CD4-positive, alpha-beta T cell (primary cell): ENCODE measurements at regions not wholly inside any gene's neighbourhood (a gene's known extent, or its start where the extent isn't known, plus 50 kb on each side); places are given as distances from the start of the nearest gene placed in this dataset.

Experiments used
- ATAC-seq: fragments of 200-7000 bp; cut with Tn5 transposase; one replicate; pipeline ENCODE4 v1.10.0; 2022; ENCODE audit warnings: mild to moderate bottlenecking; ENCODE audit not compliant: poor library complexity
- CTCF ChIA-PET: fragments of 350-600 bp; sonication (Branson Sonifier 250); formaldehyde crosslinking; loops from one replicate; lab custom pipeline; 2021; ENCODE audit warnings: antibody characterized with exemption, inconsistent platforms; lab: Charles Lee
- POLR2A ChIA-PET: fragments of 350-600 bp; sonication (Branson Sonifier 250); formaldehyde crosslinking; loops from one replicate; lab custom pipeline; 2021; ENCODE audit warnings: antibody characterized with exemption, inconsistent platforms; lab: Charles Lee
- DNase-seq, 14 experiments: peaks; one replicate each; pipeline ENCODE4 v3.0.0-alpha.2; 2013 to 2020; ENCODE audit warnings: mixed read lengths in 2 of 14
- H3K27ac ChIP-seq, 2 donors: one replicate each; pipeline versions ENCODE4 v1.5.1 to v1.7.0; 2013; ENCODE audit warnings: low read length in 2 of 2, low read depth in 1 of 2, mild to moderate bottlenecking in 1 of 2
- H3K27me3 ChIP-seq, 2 experiments: 1 replicate in 1 of 2; 2 replicates in 1 of 2; pipeline versions ENCODE4 v1.6.1 to v1.7.0; 2013; ENCODE audit warnings: low read length in 2 of 2, control low read depth in 1 of 2, mild to moderate bottlenecking in 1 of 2, moderate library complexity in 1 of 2; ENCODE audit not compliant: insufficient read depth in 2 of 2, control insufficient read depth in 1 of 2
- H3K36me3 ChIP-seq: one replicate; pipeline ENCODE4 v1.6.1; 2013; ENCODE audit warnings: low read length, control low read depth; ENCODE audit not compliant: insufficient read depth
- H3K4me1 ChIP-seq: one replicate; pipeline ENCODE4 v1.6.1; 2013; ENCODE audit warnings: low read length, control low read depth; ENCODE audit not compliant: insufficient read depth
- H3K4me3 ChIP-seq: one replicate; pipeline ENCODE4 v1.5.1; 2013; ENCODE audit warnings: mild to moderate bottlenecking, low read length, moderate library complexity
- H3K9me3 ChIP-seq, 2 experiments: 1 replicate in 1 of 2; 2 replicates in 1 of 2; pipeline versions ENCODE4 v1.6.1 to v1.7.0; 2013; ENCODE audit warnings: low read length in 2 of 2, mild to moderate bottlenecking in 2 of 2, control low read depth in 1 of 2, moderate library complexity in 1 of 2; ENCODE audit not compliant: control insufficient read depth in 1 of 2, insufficient read depth in 1 of 2
- H3K27ac Mint-ChIP-seq: one replicate; pipeline ENCODE4 v1.8.0; 2020; ENCODE audit warnings: mixed read lengths
- H3K27me3 Mint-ChIP-seq: one replicate; pipeline ENCODE4 v1.8.0; 2021; ENCODE audit warnings: mixed read lengths
- H3K36me3 Mint-ChIP-seq: one replicate; pipeline ENCODE4 v1.8.0; 2021; ENCODE audit warnings: low read depth, mixed read lengths
- H3K4me1 Mint-ChIP-seq: one replicate; pipeline ENCODE4 v1.8.0; 2021; ENCODE audit warnings: low read depth, mixed read lengths
- H3K4me3 Mint-ChIP-seq: one replicate; pipeline ENCODE4 v1.8.0; 2020; ENCODE audit warnings: mild to moderate bottlenecking, mixed read lengths
- H3K9me3 Mint-ChIP-seq: one replicate; pipeline ENCODE4 v1.8.0; 2020; ENCODE audit warnings: mixed read lengths
- intact Hi-C, 2 experiments: fragments of 100-400 bp; cut with DNase I in 1 of 2; cut with micrococcal nuclease in 1 of 2; formaldehyde crosslinking; loops; one replicate each; pipeline versions ENCODE4 v1.15.1 to v1.9.0; 2023 to 2025; cut with DNase I, micrococcal nuclease
- TF ChIP-seq, protein P1 (sequence below): fragments of 200-600 bp; IDR thresholded peaks from one replicate; pipeline ENCODE4 v1.8.0; 2022; ENCODE audit warnings: antibody characterized with exemption, mild to moderate bottlenecking

DNA sequence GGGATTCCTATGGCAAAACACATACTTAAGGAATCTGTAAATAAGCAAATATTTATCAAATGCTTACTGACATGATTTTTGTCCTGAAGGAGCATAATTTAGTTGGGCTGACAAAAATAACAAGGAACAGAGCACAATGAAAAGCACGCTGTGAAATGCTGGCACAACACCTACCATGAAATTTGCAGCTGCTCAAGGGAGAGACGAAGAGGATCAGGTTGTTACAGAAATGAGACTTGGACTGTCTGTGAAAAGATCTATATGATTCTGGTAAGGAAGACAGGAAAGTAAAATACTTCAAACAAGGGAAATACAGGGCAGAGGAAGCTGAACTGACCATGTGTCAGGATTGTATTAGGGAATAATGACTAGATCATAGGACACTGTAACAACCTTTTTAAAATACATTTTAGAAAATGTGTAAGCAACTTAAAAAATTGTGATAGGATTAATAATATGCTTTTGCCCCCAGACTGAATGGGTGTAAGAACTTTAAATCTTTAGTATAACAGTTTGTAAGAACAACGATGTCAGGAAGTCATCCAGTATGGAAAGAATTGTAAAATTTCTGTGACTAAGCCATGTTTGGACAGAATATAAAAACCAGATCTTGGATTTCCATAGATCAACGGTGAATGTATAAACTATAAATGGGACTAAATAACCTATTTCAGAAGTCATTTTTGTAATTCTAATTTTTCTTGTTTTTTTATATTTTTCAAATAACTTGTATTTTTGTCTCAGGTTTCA is 1556.0 kb downstream of the EFNB2 start:
- Histone ChIP-seq H3K4me3 (no peak overlapping the region), H3K36me3 (no peaks in the 10 kb centered on the region), H3K4me1 (no peaks in the 10 kb centered on the region), H3K27me3 (no peaks in the 10 kb centered on the region), H3K27ac (no peak overlapping the region), H3K9me3 (no peaks in the 10 kb centered on the region)
- no peak overlapping the region for H3K4me3 Mint-ChIP-seq
- TF ChIP-seq, protein P1, sequence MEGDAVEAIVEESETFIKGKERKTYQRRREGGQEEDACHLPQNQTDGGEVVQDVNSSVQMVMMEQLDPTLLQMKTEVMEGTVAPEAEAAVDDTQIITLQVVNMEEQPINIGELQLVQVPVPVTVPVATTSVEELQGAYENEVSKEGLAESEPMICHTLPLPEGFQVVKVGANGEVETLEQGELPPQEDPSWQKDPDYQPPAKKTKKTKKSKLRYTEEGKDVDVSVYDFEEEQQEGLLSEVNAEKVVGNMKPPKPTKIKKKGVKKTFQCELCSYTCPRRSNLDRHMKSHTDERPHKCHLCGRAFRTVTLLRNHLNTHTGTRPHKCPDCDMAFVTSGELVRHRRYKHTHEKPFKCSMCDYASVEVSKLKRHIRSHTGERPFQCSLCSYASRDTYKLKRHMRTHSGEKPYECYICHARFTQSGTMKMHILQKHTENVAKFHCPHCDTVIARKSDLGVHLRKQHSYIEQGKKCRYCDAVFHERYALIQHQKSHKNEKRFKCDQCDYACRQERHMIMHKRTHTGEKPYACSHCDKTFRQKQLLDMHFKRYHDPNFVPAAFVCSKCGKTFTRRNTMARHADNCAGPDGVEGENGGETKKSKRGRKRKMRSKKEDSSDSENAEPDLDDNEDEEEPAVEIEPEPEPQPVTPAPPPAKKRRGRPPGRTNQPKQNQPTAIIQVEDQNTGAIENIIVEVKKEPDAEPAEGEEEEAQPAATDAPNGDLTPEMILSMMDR = no peak
- DNase-seq (no peak), ATAC-seq (no peak)
- POLR2A ChIA-PET = no interaction called here
- H3K27ac Mint-ChIP-seq = no peak overlapping the region
- no peaks in the 10 kb centered on the region for H3K27me3 Mint-ChIP-seq
- H3K9me3 Mint-ChIP-seq = no peaks in the 10 kb centered on the region
- intact Hi-C loops = no loop called here
- CTCF ChIA-PET = no interaction called here
- no peaks in the 10 kb centered on the region for H3K36me3 Mint-ChIP-seq
- H3K4me1 Mint-ChIP-seq = peaks cover 43% of the 10 kb centered on the region

DNA sequence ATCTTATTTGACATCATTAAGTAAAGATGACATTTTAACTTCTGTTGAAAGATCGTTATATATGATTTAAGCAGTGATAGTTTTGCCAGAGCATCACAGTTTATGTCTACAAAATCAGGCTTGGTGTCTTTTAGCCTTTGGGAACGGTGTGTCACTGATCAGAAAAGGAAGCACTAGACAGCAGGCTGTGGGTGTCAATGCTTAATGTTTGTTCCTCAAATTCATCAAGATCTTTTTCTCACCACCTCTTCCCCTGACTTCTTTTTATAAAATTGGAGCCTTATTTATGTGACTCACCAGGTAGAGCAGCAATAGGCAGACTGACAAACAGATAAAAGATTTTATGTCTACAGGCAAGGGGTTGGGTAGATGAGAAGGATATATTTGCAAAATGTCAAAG is 1558.5 kb downstream of the EFNB2 start:
- no peaks in the 10 kb centered on the region for H3K36me3 Mint-ChIP-seq
- Histone ChIP-seq H3K36me3 (no peaks in the 10 kb centered on the region), H3K4me1 (no peaks in the 10 kb centered on the region), H3K9me3 (no peaks in the 10 kb centered on the region), H3K4me3 (no peak overlapping the region), H3K27ac (no peak overlapping the region), H3K27me3 (no peaks in the 10 kb centered on the region)
- H3K9me3 Mint-ChIP-seq = no peaks in the 10 kb centered on the region
- no peak overlapping the region for H3K27ac Mint-ChIP-seq
- intact Hi-C loops = no loop called here
- ATAC-seq (no peak), DNase-seq (no peak)
- peaks cover 26% of the 10 kb centered on the region for H3K4me1 Mint-ChIP-seq
- TF ChIP-seq, protein P1 = no peak
- H3K4me3 Mint-ChIP-seq = no peak overlapping the region
- ChIA-PET POLR2A (no interaction called here), CTCF (no interaction called here)
- no peaks in the 10 kb centered on the region for H3K27me3 Mint-ChIP-seq

DNA sequence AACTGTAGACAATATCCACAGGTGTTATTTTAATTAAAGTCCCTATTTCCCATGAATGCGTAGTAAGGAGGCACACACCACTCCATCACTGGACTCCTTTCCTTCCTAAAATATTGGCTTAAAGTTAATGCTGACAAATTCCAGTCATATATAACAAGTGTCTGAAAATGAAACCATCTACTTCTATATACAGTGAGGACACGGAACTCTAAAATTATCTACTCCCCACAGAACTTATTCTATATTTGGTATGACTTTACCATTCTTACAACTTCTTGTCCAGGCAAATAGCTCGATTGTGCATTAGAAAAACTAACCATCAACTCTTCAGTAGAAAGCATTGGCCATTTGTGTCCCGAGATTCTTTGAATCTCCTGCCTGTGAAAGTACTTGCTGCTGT is 1560.2 kb downstream of the EFNB2 start:
- Mint-ChIP-seq H3K27me3 (no peaks in the 10 kb centered on the region), H3K4me1 (peaks cover 22% of the 10 kb centered on the region), H3K4me3 (no peak overlapping the region), H3K9me3 (no peaks in the 10 kb centered on the region), H3K27ac (no peak overlapping the region), H3K36me3 (no peaks in the 10 kb centered on the region)
- DNase-seq (no peak), ATAC-seq (no peak)
- ChIA-PET CTCF (no interaction called here), POLR2A (no interaction called here)
- TF ChIP-seq, protein P1 = no peak
- no peaks in the 10 kb centered on the region for H3K36me3 ChIP-seq
- no peaks in the 10 kb centered on the region for H3K4me1 ChIP-seq
- H3K4me3 ChIP-seq = no peak overlapping the region
- no peaks in the 10 kb centered on the region for H3K9me3 ChIP-seq
- intact Hi-C loops = no loop called here
- no peaks in the 10 kb centered on the region for H3K27me3 ChIP-seq
- H3K27ac ChIP-seq = no peak overlapping the region
